ENCODE measurements at regions not wholly inside any gene's neighbourhood (a gene's known extent, or its start where the extent isn't known, plus 50 kb on each side); places are given as distances from the start of the nearest gene placed in this dataset.

GRCh38 chr4:171162478-171162877 is 650.7 kb upstream of the GALNTL6 start:
- no peak for DNase-seq (ENCODE audit: low read depth in 2 of 2)

- no peak for DNase-seq (ENCODE audit: low read depth in 2 of 2)
Observed at GRCh38 chr4:171157462-171158082, 655.6 kb upstream of the GALNTL6 start.

- DNase-seq (ENCODE audit: low read depth in 2 of 2), result no peak
Observed at GRCh38 chr4:171142639-171143038, 670.6 kb upstream of the GALNTL6 start.

- DNase-seq (ENCODE audit: low read depth in 2 of 2), result no peak
Observed at GRCh38 chr4:171142045-171142444, 671.2 kb upstream of the GALNTL6 start.

GRCh38 chr4:171130256-171130801 is 682.9 kb upstream of the GALNTL6 start:
- DNase-seq (ENCODE audit: low read depth in 2 of 2), result no peak

GRCh38 chr4:171118091-171118490 is 695.1 kb upstream of the GALNTL6 start:
- DNase-seq (ENCODE audit: low read depth in 2 of 2), result no peak

- no peak for DNase-seq (ENCODE audit: low read depth in 2 of 2)
Observed at GRCh38 chr4:171117457-171117856, 695.7 kb upstream of the GALNTL6 start.

GRCh38 chr4:171101845-171102244 is 711.4 kb upstream of the GALNTL6 start:
- DNase-seq (ENCODE audit: low read depth in 2 of 2), result no peak

- DNase-seq (ENCODE audit: low read depth in 2 of 2), result no peak
Observed at GRCh38 chr4:171087089-171087488, 726.1 kb upstream of the GALNTL6 start.

GRCh38 chr4:171067422-171067821 is 745.8 kb upstream of the GALNTL6 start:
- DNase-seq (ENCODE audit: low read depth in 2 of 2), result no peak

- DNase-seq (ENCODE audit: low read depth in 2 of 2), result no peak
Observed at GRCh38 chr4:171049380-171049779, 763.8 kb upstream of the GALNTL6 start.

GRCh38 chr4:171042989-171043524 is 770.1 kb upstream of the GALNTL6 start:
- no peak for DNase-seq (ENCODE audit: low read depth in 2 of 2)

GRCh38 chr4:171035909-171036308 is 777.3 kb upstream of the GALNTL6 start:
- DNase-seq (ENCODE audit: low read depth in 2 of 2), result no peak

- no peak for DNase-seq (ENCODE audit: low read depth in 2 of 2)
Observed at GRCh38 chr4:171031338-171031737, 781.9 kb upstream of the GALNTL6 start.

GRCh38 chr4:171025776-171026175 is 787.4 kb upstream of the GALNTL6 start:
- no peak for DNase-seq (ENCODE audit: low read depth in 2 of 2)

- DNase-seq (ENCODE audit: low read depth in 2 of 2), result no peak
Observed at GRCh38 chr4:171025343-171025742, 787.9 kb upstream of the GALNTL6 start.

GRCh38 chr4:171024720-171025303 is 788.4 kb upstream of the GALNTL6 start:
- no peak for DNase-seq (ENCODE audit: low read depth in 2 of 2)

- no peak for DNase-seq (ENCODE audit: low read depth in 2 of 2)
Observed at GRCh38 chr4:171022824-171023230, 790.4 kb upstream of the GALNTL6 start.

- DNase-seq (ENCODE audit: low read depth in 2 of 2), result no peak
Observed at GRCh38 chr4:171017593-171017992, 795.6 kb upstream of the GALNTL6 start.

- no peak for DNase-seq (ENCODE audit: low read depth in 2 of 2)
Observed at GRCh38 chr4:171016145-171016544, 797.1 kb upstream of the GALNTL6 start.

- no peak for DNase-seq (ENCODE audit: low read depth in 2 of 2)
Observed at GRCh38 chr4:171015441-171015840, 797.8 kb upstream of the GALNTL6 start.

GRCh38 chr4:171007618-171008390 is 805.4 kb upstream of the GALNTL6 start:
- DNase-seq (ENCODE audit: low read depth in 2 of 2), result no peak

GRCh38 chr4:171002246-171002645 is 811.0 kb upstream of the GALNTL6 start:
- no peak for DNase-seq (ENCODE audit: low read depth in 2 of 2)
